ENCODE measurements at regions not wholly inside any gene's neighbourhood (a gene's known extent, or its start where the extent isn't known, plus 50 kb on each side); places are given as distances from the start of the nearest gene placed in this dataset.
"Not testable (repeated sequence)": the region's sequence is repeated elsewhere in the genome, so short reads cannot be mapped to it uniquely, and the experiment has no call there.

DNA sequence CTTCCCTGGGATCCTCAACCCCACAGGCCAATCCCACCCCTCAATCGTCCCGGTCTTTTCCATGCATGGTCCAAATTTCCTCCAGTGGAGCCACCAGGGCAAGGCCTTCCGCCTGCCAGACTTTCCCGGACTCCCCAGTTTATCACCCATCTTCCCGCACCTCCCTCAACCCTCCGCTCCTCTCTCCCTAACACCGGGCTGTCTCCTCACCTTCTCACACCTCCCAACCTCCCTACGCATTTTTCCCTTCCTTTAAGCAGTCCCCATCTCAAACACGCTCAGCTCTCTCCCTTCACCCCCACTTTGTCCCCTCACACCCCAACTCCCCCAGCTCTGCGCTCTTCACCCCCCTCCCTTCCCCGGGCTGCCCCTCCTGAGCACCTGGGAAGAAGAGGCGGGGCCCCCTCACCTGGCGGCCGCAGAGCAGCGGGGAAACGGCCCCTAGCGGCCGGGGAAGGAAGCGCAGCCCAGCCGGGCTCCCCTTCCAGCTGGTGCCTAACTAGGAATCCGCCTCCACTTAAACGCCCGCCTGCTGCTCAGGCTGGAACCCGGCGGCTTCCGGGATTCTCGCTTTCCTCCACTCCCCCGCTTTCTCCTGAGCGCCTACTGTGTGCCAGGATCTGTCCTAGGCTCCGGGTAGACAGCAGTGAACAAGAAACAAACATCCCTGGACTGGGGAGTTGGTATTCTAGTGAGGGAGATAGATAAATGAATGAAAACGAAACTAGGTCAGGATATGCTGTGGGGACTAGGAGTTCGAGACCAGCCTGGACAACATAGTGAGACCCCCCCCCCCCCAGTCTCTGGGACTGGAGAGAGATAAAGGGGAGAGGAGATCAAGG lies 126.7 kb downstream of the CRLF3 start:
- intact Hi-C loops (cut with DNase I) = not testable (repeated sequence)
- DNase-seq = peak; percentile 30 to 89 (median 74)

DNA sequence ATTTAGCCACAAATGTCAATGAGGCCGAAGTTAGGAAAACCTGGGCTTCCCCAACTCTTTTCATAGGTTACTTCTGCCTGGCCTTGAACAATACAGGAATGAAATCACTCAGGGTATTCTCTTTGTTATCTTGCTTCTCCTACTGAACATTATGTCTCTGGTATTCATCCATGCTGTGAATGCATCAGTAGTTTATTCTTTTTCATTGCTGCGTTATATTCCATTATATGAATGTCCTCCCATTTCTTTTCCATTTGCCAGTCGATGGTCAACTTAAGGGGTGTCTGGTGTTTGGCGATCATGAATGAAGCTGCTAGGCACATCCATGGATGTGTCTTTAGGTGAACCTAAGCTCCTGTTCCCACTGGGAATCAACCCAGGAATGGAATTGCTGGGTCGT lies 128.3 kb downstream of the CRLF3 start:
- DNase-seq = no peak
- intact Hi-C loops (cut with DNase I) = no loop called here

DNA sequence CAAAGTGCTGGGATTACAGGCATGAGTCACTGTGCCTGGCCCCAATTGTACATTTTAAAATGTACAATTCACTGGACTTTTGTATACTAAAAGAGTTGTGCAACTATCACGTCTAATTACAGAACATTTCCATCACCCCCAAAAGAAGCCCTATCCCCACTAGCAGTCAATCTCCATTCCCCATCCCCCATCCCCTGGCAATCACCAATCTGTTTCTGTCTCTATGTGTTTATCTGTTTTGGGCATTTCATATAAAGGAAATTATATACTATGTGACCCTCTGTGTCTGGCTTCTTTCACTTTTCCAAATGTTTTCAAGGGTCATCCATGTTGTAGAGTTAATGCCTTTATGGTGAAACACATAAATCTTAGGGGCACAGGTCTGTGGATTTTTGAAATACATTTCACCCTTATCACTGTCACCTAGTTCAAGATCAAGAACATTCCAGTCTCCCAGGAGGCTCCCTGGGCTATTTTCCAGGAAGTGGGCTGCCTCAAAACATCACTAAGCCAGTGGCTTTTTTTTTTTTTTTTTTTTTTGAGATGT lies 129.2 kb downstream of the CRLF3 start:
- intact Hi-C loops (cut with DNase I); DNase-seq: not testable (repeated sequence)

DNA sequence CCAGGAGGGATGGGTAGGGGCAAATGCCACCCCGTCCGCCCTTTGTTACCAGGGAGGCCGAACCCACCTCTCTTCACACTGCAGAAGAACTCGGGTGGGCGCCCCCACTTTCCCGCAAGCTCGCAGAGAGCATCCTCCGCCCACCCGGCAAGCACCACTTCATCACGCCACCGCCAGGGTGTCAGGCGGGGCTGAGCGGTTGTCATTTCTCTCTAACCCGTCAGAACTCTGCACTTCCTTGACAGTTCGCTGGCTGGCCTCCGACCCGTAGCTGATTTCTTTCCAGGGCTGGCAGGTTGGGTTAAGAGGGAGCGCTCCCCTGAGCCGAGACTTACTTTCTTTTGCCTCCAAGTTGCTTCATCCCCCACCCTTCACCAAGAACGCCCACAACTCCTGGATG lies 130.7 kb downstream of the CRLF3 start:
- DNase-seq = peak; percentile 20 to 87 (median 66)
- intact Hi-C loops (cut with DNase I) = not testable (repeated sequence)

DNA sequence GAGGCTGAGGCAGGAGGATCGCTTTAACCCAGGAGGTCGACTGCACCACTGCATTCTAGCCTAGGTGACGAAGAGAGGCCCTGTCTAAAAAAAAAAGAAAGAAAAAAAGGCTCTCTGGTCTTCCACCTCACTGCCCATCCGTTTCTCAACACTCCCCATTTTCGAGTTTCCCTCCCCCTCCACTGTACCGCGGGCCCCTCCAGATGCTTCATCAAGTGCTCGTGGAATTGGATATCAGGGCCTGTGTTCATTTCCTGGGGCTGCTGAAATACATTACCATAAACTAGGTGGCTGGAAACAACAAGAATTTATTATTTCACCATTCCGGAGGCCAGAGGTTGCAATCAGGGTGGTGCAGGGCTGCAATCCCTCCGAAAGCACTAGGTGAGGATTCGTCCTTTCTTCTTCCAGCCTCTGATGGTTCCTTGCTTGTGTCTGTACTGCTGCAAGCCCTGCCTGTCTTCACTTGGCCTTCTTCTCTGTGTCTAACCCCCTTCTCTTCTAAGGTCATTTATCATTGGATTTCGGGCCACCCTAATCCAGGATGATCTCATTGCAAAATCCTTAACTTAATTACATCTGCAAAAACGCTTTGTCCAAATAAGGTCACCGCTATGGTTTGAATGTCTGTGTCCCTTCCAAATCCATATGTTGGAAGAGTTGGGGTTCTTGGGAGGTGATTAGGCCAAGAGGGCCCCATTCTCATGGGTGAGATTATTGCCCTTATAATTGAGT lies 135.1 kb downstream of the CRLF3 start:
- intact Hi-C loops (cut with DNase I); DNase-seq: not testable (repeated sequence)

DNA sequence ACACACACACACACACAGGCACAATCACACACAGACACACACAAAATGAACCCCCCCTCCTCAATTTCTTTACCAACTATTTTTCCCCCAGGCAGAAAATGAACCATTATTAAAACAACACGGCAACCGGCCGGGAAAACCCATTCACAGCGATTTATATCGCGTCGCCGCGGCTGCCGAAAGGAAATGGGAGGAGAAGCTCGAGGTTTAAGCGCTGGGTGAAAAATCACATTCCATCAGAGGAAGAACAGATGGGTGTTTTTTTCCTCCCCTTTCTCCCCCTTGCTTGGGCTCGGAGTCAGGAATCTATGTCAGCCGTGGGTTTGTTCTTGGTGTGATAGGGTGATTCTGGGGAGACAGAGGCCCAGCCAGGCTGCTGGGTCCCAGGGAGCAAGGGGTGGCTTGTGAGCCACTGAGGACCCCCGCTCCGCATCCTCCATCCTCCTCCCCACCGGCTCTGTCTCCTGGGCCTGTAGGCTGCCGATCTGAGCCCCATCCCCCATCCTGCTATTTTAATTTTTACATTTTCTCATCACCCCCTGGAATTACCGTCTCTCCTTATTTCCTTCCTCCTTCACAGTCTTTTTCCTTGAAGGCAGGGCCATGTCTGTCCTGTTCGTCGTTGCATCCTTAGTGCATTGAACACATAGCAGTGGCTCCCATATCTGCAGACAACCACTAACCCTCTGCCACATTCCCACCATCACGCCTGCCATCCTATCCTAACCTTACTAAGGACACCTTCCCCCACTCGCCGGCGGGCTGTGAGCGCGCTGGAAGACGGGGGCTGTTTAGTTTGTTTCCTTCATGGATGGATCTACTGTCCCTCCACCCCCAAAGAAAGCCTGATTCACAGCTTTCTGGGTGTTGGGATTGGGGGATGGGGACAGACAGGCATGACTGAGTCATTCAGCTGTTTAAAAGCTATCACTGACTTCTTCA lies 137.7 kb downstream of the CRLF3 start:
- intact Hi-C loops (cut with DNase I) = not testable (repeated sequence)

DNA sequence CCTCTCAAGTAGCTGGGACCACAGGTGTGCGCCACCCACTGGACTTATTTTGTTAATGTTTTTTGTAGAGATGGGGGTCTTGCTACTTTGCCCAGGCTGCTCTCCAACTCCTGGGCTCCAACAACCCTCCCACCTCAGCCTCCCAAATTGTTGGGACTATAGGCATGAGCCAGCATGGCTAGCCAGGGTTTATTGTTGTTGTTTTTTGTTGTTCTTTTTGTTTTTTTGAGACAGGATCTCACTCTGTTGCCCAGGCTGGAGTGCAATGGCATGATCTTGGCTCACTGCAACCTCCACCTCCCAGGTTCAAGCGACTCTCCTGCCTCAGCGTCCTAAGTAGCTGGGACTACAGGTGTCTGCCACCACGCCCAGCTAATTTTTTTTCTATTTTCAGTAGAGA lies 142.2 kb downstream of the CRLF3 start:
- intact Hi-C loops (cut with DNase I); DNase-seq: not testable (repeated sequence)

More for the DNA sequence above, 137.7 kb downstream of the CRLF3 start:
- DNase-seq = peak in 6 of 42 donors; percentile 15 to 46 (median 21)

DNA sequence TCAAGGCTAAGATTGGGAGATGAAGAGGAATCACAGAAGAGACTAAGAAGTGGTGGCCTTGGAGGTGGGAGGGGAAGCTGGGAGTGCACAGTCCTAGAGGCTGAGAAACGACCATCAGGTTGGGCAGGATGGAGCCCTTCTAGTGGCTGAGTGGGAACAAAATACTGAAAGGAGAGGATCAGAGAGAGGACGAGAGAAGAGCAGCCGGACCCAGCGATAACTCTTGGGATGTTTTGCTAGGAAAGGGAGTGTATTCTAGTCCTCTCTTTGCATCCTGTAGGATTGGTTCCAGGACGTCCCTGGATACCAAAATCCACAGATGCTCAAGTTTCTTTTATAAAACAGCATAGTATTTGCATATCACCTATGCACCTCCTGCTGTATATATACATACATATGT lies 143.8 kb downstream of the CRLF3 start:
- DNase-seq; intact Hi-C loops (cut with DNase I): not testable (repeated sequence)

DNA sequence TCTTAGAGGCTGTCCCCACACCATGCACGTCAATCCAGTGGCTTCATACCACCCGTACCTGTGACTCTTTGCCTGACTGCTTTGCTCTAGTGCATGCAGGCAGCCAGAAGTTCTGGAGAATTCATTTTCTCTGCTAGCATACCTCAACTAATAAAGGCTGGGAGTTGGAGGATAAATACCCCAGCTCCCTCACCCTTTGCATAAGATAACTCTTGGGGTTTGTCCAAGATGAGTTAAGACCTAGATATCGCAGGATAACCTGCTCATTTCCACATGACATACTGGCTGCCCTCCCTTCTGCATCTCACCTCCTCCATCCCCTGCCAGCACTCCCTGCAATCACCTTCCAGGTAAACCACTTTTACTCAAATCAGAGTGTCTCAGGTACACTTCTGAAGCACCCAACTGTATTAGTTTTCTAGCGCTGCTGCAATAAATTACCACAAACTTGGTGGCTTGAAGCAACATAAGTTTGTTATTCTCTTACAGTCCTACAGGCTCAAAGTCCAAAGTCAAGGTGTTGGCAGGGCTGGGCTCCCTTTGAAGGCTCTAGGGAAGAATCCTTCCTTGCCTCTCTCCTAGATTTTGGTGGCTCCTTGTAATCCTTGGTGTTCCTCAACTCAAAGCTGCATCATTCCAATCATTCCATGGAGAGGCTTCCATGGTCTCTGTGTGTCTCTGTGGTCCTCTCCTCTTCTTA lies 146.8 kb downstream of the CRLF3 start:
- intact Hi-C loops (cut with DNase I) = no loop called here
- no peak for DNase-seq

DNA sequence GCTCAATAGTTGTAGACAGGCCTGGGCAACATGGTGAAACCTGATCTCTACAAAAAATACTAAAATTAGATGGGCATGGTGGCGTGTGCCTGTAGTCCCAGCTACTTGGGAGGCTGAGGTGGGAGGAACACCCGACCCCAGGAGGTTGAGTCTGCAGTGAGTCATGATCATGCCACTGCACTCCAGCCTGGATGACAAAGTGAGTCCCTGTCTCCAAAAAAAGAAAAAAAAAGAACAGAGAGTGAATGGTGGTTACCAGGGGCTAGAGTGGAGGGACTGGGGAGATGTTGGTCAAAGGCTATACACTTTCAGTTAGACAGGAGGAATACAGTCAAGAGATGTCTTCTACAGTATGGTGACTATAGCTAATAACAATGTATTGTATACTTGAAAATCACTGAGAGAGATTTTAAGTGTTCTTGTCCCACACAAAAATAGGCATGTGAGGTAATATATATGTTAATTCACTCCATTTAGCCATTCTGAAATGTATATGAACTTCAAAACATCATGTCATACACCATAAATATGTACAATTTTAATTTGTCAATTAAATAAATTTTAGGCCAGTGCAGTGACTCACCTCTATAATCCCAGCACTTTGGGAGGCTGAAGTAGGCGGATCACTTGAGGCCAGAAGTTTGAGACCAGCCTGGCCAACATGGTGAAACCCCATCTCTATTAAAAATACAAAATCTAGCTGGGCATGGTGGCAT lies 148.6 kb downstream of the CRLF3 start:
- intact Hi-C loops (cut with DNase I); DNase-seq: not testable (repeated sequence)

DNA sequence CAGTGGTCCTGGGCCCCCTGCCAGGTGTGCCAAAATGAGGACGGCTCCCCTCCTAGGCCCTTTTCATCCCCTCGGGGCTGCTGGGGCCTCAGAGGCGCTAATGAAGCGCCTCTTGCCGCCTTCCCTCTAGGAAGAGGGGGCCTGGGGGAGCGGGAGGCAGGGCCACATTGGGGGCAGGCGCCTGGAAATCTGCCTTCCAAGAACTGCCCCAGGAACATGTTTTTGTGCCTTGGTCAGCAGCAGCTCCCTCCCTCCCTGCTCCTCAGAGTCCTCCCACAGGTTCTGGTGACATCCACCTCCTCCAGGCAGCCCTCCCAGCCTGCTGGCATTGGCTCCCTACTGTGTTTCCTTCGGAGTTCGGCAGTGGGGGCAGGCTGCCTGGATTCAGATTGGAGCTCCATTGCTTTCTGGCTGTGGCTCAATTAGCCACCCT lies 155.3 kb downstream of the CRLF3 start:
- intact Hi-C loops (cut with DNase I); DNase-seq: not testable (repeated sequence)

DNA sequence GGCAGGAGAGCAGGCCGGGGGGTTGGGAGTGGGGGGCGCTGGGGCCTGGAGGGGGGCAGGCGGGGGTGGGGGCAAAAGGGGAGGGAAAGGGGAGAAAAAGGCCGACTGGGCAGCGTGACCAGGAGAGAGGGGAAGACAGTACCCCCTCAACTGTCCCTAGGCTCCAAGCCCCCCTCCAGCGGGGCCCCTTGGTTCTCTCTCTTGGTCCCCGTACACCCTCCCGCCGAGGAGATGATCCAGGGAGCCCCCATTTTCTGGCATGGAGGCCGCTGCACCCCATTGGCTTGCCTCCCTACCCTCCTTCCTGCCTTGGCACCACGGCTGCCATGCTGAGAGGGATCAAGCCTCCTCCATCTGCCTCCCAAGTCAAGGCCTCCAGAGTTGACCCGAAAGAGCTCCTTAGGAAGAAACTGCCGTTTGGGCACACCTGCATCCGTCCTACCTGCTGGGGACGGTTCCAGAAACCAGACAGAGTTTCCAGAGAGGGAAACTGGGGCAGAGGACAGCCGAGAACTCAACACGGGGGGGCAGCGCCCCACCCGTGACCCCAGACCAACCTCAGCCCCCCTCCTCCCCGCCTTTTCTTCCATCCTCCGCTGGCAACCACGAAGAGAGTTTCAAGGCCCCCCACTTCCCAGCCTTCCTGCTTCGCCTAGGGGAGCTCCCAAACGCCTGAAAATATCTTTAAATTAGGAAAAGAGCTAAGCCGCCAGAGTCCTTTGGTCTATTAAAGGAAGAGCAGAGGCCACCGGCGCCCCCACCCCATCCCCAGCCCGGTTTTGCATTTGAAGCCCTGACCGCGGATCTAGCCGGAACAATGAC lies 155.9 kb downstream of the CRLF3 start:
- intact Hi-C loops (cut with DNase I) = not testable (repeated sequence)
- peak in 6 of 42 donors; percentile 11 to 53 (median 32) for DNase-seq

DNA sequence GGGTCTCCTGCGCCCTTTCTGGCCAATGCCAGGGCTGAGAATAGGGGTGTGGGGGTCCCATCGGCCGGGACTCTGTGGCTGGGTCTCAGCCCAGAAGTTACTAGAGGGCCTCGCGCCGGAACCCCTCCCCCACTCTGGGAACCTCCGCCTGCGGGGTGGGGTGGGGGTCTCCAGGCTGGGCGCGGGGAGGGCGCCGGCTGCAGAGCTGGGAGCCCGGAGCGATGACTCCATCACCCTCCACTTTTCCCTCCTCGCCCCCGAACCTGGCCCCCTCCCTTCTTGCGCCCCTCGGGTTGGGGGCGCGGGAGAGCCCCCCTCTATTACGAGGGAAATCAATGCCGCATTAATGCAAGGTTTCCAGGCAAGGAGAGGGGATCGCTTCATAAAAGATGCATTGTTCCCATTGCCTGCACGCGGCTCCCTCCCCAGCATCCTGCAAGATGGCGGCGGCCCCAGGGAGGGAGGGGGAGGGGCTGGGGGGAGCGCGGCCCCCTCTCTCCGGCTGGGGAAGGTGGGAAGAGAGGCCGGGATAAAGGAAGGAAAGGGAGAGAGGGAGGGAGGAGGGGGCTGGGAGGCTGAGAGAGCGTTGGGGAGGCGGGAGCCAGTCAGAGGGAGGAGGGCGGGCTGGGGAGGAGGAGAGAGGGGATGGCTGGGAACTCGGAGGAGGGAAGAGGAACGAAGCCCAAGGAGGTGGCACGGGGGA lies 156.7 kb downstream of the CRLF3 start:
- peak in 35 of 42 donors; percentile 31 to 82 (median 64) for DNase-seq
- intact Hi-C loops (cut with DNase I) = not testable (repeated sequence)

DNA sequence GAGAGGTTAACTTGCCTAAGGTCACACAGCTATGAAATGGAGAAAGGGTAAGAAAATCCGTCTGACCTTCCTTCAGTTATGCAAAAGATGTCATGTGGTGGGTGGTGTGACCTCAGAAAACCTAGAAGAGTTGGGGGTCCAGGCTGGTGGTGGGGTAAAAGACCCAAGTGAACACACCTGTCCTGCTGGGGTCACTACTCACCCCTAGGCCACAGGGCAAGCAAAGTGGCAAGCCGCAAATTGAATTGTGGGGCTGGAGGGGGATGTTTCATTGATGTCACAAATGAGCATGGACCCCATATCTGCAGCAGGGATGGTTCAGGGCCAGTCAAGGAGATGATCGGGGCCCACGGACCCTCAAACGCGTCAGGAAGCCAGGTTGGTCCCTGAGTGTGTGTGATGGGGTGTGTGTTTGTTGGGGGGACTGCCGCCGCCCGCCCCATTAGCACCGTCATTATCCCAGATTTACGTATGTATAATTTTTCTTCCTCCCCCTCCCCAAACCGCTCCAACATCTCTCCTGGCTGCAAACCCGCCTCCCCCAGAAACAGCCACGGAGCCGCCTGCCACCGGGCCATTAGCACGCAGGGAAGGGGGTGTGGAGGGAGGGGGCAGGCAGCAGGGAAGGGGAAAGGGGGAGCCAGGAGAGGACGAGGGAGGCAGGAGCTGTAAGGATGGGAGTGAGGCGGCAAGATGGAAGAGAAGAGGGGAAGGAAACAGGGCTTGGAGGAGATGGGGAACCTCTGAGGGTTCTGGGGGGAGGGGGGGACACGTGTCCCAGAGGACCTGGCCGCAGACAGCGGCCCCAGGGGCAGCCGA lies 157.4 kb downstream of the CRLF3 start:
- intact Hi-C loops (cut with DNase I) = not testable (repeated sequence)
- peak in 9 of 42 donors; percentile 12 to 44 (median 23) for DNase-seq

Measured in head of caudate nucleus (tissue), 42 donors.